Neutrophil (primary cell): ENCODE measurements at regions not wholly inside any gene's neighbourhood (a gene's known extent, or its start where the extent isn't known, plus 50 kb on each side); places are given as distances from the start of the nearest gene placed in this dataset.
"Not testable (repeated sequence)": the region's sequence is repeated elsewhere in the genome, so short reads cannot be mapped to it uniquely, and the experiment has no call there.

Experiments
- H3K27ac ChIP-seq: fragments of 200-600 bp; sonication (generic); 2 replicates; pipeline ENCODE4 v1.5.1; 2016; ENCODE audit warnings: mild to moderate bottlenecking, moderate library complexity
- H3K27me3 ChIP-seq: fragments of 200-600 bp; sonication (generic); 2 replicates; pipeline ENCODE4 v1.6.0; 2016; ENCODE audit warnings: mild to moderate bottlenecking
- H3K36me3 ChIP-seq: fragments of 200-600 bp; sonication (generic); 2 replicates; pipeline ENCODE4 v1.5.1; 2017
- H3K4me1 ChIP-seq, 2 experiments: fragments of 200-600 bp in 1 of 2; sonication (generic) in 1 of 2; 1 replicate in 1 of 2; 2 replicates in 1 of 2; pipeline versions ENCODE4 v1.5.1 to v1.6.1; 2013 to 2016; ENCODE audit warnings: low read depth in 1 of 2, low read length in 1 of 2, mild to moderate bottlenecking in 1 of 2, moderate library complexity in 1 of 2; ENCODE audit not compliant: control insufficient read depth in 1 of 2, insufficient read depth in 1 of 2
- H3K4me3 ChIP-seq, 2 experiments: fragments of 200-600 bp in 1 of 2; sonication (generic) in 1 of 2; 1 replicate in 1 of 2; 2 replicates in 1 of 2; pipeline ENCODE4 v1.5.1; 2013 to 2016; ENCODE audit warnings: low read depth in 1 of 2, low read length in 1 of 2, mild to moderate bottlenecking in 1 of 2, moderate library complexity in 1 of 2
- H3K9me3 ChIP-seq: fragments of 200-600 bp; sonication (generic); 2 replicates; pipeline ENCODE4 v1.5.1; 2016
- CTCF ChIP-seq: fragments of 200-600 bp; sonication (generic); IDR thresholded peaks from 2 replicates; pipeline ENCODE4 v1.5.1; 2016; ENCODE audit warnings: antibody characterized with exemption

- no peaks in the 10 kb centered on the region for H3K9me3 ChIP-seq
- H3K27ac ChIP-seq: no peak overlapping the region
- H3K36me3 ChIP-seq: no peaks in the 10 kb centered on the region
- no peak for TF ChIP-seq CTCF
- H3K27me3 ChIP-seq: no peaks in the 10 kb centered on the region
- H3K4me1 ChIP-seq: no peaks in the 10 kb centered on the region
- no peak overlapping the region for H3K4me3 ChIP-seq
Measured at GRCh38 chr17:31629696-31630470, 229.2 kb downstream of the COPRS start.

- H3K9me3 ChIP-seq: no peaks in the 10 kb centered on the region
- H3K27ac ChIP-seq: no peak overlapping the region
- no peak for TF ChIP-seq CTCF
Measured at GRCh38 chr17:31627960-31628359, 231.1 kb downstream of the COPRS start.

DNA sequence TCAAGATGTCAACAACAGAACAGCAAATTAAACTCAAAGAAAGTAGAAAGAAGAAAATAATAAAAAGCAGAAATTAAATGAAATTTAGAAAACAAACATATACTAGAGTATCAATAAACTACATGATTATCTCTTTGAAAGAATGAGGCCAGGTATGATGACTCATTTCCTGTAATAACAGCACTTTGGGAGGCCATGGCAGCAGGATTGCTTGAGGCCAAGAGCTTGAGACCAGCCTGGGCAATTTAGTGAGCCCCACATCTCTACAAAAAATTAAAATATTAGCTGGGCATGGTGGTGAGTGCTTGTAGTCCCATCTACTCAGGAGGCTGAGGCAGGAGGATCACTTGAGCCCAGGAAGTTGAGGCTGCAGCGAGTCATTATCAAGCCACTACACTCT lies 232.5 kb downstream of the RAB11FIP4 start:
- H3K4me1 ChIP-seq: no peaks in the 10 kb centered on the region
- H3K4me3 ChIP-seq: no peak overlapping the region
- H3K36me3 ChIP-seq: no peaks in the 10 kb centered on the region
- H3K9me3 ChIP-seq: no peaks in the 10 kb centered on the region
- H3K27ac ChIP-seq: no peak overlapping the region
- no peaks in the 10 kb centered on the region for H3K27me3 ChIP-seq
- no peak for TF ChIP-seq CTCF

More at GRCh38 chr17:31627960-31628359, 231.1 kb downstream of the COPRS start:
- no peak overlapping the region for H3K4me3 ChIP-seq
- no peaks in the 10 kb centered on the region for H3K36me3 ChIP-seq
- H3K4me1 ChIP-seq: no peaks in the 10 kb centered on the region
- no peaks in the 10 kb centered on the region for H3K27me3 ChIP-seq

DNA sequence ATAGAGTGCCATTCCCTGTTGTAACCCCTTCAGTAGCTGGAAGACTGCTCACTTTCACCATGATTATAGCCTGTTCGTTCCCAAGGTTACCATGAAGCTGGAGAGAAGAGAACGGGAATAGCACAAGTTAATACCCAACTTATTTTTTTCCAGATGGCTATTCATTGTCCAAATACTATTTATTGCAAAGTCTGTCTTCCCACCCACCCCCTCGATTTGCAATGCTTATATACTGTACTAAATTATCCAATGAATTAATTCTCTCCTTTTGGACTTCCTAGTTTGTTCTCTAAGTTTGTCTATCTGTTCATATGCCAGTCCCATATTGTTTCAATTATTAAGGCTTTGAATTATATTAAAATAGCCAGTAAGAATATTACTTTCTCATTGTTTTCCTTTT lies 231.0 kb downstream of the RAB11FIP4 start:
- no peak overlapping the region for H3K4me3 ChIP-seq
- no peak for TF ChIP-seq CTCF
- no peaks in the 10 kb centered on the region for H3K27me3 ChIP-seq
- no peaks in the 10 kb centered on the region for H3K4me1 ChIP-seq
- H3K36me3 ChIP-seq: no peaks in the 10 kb centered on the region
- no peaks in the 10 kb centered on the region for H3K9me3 ChIP-seq
- H3K27ac ChIP-seq: no peak overlapping the region

GRCh38 chr17:31621566-31621965 lies 230.1 kb downstream of the RAB11FIP4 start:
- Histone ChIP-seq H3K9me3 (no peaks in the 10 kb centered on the region), H3K4me3 (no peak overlapping the region), H3K4me1 (no peaks in the 10 kb centered on the region), H3K27me3 (no peaks in the 10 kb centered on the region), H3K36me3 (no peaks in the 10 kb centered on the region), H3K27ac (no peak overlapping the region)
- TF ChIP-seq CTCF: no peak

GRCh38 chr17:31611053-31611452 lies 219.6 kb downstream of the RAB11FIP4 start:
- H3K36me3 ChIP-seq, H3K27ac ChIP-seq, H3K27me3 ChIP-seq, H3K9me3 ChIP-seq, H3K4me3 ChIP-seq, H3K4me1 ChIP-seq: not testable (repeated sequence)
